ENCODE measurements at regions not wholly inside any gene's neighbourhood (a gene's known extent, or its start where the extent isn't known, plus 50 kb on each side); places are given as distances from the start of the nearest gene placed in this dataset.

DNA sequence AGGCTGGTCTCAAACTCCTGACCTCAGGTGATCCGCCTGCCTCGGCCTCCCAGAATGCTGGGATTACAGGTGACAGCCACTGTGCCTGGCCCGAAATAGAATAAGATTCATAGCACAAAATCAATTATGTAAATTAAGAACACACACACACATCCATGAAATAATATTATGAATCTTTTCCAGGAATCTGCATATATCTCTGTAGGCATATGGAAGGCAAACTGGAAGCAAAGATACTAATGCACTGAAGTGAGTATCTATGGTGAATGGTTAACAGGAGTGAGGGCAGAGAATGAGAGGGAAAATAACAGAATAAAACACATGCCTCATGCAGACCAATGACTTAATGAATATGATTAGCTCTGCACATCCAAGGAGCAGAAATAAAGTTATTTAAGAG is 61.6 kb upstream of the ATP2B4 start:
- no peak for TF ChIP-seq POLR2A (IDR thresholded peaks at IDR 0.05)
- TF ChIP-seq, protein P1, sequence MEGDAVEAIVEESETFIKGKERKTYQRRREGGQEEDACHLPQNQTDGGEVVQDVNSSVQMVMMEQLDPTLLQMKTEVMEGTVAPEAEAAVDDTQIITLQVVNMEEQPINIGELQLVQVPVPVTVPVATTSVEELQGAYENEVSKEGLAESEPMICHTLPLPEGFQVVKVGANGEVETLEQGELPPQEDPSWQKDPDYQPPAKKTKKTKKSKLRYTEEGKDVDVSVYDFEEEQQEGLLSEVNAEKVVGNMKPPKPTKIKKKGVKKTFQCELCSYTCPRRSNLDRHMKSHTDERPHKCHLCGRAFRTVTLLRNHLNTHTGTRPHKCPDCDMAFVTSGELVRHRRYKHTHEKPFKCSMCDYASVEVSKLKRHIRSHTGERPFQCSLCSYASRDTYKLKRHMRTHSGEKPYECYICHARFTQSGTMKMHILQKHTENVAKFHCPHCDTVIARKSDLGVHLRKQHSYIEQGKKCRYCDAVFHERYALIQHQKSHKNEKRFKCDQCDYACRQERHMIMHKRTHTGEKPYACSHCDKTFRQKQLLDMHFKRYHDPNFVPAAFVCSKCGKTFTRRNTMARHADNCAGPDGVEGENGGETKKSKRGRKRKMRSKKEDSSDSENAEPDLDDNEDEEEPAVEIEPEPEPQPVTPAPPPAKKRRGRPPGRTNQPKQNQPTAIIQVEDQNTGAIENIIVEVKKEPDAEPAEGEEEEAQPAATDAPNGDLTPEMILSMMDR (IDR thresholded peaks at IDR 0.05): no peak
